Stimulated activated CD4-positive, alpha-beta T cell treated with anti-CD3 and anti-CD28 coated beads, Interleukin-2, amount 100 ng/mL, for 4 hours (primary cell): ENCODE measurements at regions not wholly inside any gene's neighbourhood (a gene's known extent, or its start where the extent isn't known, plus 50 kb on each side); places are given as distances from the start of the nearest gene placed in this dataset.

ENCODE experiments used
- DNase-seq: peaks from one replicate; pipeline ENCODE4 v3.0.0-alpha.2; 2020; ENCODE audit warnings: low read depth

GRCh38 chr10:112047674-112048073, 135.9 kb downstream of the GPAM start:
- DNase-seq, result no peak

DNA sequence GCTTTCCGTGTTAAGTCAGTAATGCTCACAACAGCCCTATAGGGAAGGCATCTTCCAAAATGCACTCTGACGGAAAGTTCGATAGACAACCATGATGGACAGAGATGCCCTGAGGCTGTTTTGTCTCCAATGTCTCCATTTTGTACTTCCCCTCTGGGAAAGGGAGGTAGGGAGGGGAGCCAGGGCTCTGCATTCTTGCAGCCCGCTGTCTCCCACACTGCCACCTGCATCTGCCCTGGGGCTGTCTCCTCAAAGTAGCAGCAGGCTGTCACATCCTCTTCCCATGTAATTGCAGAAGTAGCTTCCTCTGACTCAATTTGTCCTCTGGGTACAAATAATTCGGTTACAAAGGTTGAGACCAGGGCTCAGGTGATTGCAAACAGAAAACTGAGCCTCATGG, 131.4 kb downstream of the GPAM start:
- DNase-seq, result no peak

DNA sequence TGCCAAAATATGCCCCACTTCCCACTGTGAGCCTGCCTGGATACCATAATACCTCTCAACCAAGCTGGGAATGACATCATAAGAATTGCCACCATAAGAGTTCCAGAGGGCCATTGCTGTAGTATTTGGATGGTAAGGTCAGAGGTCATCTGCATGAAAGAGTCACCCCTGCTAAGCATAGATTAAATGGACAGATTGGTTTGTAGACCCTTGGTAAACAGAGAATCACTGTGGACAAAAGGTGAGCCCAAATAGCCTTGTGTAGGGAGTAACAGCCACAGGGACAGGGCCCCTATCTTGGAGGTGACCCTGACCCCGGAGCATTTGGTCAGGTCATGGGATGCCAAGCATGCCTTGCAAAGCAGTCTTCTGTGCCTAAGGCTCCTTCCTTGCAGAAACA, 129.7 kb downstream of the GPAM start:
- DNase-seq, result no peak

- DNase-seq, result no peak
Measured at GRCh38 chr10:112054516-112054915, 129.0 kb downstream of the GPAM start.

GRCh38 chr10:112057072-112057471, 126.5 kb downstream of the GPAM start:
- DNase-seq, result no peak

- no peak for DNase-seq
Measured at GRCh38 chr10:112059220-112059619, 124.3 kb downstream of the GPAM start.

DNA sequence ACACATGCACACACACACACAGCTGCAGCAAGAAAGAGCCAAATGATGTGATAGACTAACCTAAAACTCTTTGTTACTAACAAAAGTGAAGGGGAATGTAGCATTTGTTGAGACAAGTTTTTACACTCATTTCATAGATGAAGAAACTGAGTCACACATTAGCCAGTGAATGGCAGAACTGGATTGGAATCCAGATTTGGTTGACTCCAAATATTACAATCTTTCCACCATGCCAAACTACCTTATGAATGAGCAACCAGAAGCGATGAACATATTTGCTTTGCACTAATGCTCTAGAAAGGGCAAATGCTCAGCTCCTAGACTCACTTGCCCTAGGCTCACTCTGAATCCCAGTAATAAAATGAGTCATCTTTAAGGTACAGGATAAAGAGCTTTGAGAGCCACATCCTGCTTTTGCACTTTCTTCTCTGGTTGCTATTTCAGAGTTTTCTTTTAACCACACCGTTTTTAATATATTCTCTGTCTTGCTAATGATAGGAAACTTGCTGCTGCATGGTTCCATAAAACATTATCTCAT, 111.9 kb downstream of the GPAM start:
- no peak for DNase-seq

- no peak for DNase-seq
Measured at GRCh38 chr10:112078003-112078402, 105.6 kb downstream of the GPAM start.

DNA sequence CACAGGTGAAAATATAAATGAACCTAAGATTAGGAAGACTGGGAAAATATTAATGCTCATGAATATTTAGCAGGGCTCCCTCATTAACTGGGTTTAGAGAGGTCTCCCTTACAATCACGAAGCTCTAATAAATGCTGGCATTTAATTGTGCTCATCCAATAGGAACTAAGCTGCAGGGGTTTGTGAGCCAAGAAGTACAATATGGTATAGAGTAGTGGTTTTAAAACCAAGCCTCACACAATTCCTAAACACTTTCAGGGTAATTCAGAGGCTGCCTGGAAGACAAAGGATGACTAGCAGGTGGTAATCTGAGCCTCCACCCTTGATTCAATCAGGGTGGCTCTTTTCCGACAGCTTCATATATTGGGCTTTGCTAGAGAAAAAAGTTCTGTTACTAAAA, 103.3 kb downstream of the GPAM start:
- DNase-seq, result no peak

DNA sequence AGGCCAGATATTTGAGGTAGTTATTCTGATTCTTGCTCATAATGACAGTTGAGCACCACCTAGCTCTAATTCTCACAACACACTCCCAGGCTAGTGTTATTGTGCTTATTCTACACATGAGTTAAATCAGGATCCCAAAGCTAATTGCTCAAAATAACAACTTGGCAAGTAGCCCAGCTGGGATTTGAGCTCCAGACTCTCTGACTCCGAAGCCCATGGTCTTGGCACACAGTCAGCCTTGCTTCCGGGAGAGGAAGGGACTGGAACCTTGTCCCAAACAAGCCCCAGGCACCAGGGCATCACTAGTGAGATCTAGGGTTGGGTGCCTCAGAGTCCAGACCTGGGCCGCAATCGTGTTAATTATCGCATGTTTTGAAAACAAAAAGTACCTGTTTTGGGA, 101.4 kb downstream of the GPAM start:
- DNase-seq, result no peak

DNA sequence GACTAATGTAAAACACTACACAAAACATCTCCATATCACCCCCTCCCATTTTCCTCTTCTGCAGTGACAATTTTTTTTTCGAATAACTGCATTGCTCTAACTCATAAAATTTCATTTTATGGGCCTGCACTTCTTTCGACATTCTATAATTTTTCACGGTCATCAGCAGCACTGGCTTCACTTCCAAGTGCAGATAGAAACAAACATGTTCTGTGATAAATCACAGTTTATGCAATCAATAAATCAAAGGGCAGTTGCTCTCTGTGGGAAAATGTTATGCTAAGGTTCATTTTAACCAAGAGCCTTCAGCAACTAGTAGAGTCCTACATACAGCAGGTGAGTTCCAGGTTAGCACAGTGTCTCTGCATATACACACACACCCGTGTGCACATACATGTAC, 100.1 kb downstream of the GPAM start:
- no peak for DNase-seq

GRCh38 chr10:112087953-112088456, 95.6 kb downstream of the GPAM start:
- DNase-seq, result no peak

GRCh38 chr10:112091703-112092102, 91.9 kb downstream of the GPAM start:
- DNase-seq, result no peak

- no peak for DNase-seq
Measured at GRCh38 chr10:112092519-112092918, 91.0 kb downstream of the GPAM start.

DNA sequence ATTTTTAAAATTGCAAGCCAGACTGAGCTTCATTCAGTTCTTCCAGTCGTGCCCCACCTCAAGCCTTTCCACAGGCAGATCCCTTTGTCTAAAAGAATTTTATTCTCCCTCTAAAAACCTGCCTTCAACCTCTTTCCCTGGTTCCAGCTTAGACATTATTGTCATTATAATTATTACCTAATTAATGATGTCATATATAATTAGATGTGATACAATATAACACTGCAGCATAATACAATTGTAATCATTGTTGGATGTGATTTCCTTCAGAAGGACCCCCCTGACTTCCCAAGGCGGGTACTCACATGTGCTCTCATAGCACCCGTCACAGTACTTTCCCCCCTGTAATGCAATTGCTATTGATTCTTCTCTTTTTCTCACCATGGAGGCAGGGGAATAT, 88.6 kb downstream of the GPAM start:
- DNase-seq, result no peak

- DNase-seq, result no peak
Measured at GRCh38 chr10:112095731-112096130, 87.8 kb downstream of the GPAM start.

- no peak for DNase-seq
Measured at GRCh38 chr10:112098682-112099081, 84.9 kb downstream of the GPAM start.
